ENCODE measurements at regions not wholly inside any gene's neighbourhood (a gene's known extent, or its start where the extent isn't known, plus 50 kb on each side); places are given as distances from the start of the nearest gene placed in this dataset.

DNA sequence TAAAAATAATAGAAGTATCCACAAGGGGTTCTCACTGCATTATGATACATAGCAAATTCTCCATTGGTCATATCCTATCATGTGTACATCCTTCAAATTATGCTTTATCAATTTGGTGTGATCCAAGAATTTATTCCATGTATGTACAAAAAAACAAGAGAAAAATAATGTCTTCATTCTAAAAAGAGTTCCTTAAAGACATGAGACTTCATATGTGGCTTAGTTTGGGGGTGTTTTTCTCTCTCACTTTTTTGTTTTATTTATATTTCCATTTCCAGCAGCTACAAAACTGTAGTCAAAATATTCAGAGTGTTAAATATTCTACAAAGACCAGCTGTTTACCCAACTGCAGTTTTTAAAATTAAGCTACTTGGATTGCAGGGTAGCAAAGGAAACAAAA is 972.0 kb downstream of the DTWD2 start:
- TF ChIP-seq, protein P1, sequence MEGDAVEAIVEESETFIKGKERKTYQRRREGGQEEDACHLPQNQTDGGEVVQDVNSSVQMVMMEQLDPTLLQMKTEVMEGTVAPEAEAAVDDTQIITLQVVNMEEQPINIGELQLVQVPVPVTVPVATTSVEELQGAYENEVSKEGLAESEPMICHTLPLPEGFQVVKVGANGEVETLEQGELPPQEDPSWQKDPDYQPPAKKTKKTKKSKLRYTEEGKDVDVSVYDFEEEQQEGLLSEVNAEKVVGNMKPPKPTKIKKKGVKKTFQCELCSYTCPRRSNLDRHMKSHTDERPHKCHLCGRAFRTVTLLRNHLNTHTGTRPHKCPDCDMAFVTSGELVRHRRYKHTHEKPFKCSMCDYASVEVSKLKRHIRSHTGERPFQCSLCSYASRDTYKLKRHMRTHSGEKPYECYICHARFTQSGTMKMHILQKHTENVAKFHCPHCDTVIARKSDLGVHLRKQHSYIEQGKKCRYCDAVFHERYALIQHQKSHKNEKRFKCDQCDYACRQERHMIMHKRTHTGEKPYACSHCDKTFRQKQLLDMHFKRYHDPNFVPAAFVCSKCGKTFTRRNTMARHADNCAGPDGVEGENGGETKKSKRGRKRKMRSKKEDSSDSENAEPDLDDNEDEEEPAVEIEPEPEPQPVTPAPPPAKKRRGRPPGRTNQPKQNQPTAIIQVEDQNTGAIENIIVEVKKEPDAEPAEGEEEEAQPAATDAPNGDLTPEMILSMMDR (IDR thresholded peaks at IDR 0.05; ENCODE audit: low read depth, low read length) = no peak
- no peak overlapping the region for H3K4me3 ChIP-seq (ENCODE audit: low read depth, low read length)

DNA sequence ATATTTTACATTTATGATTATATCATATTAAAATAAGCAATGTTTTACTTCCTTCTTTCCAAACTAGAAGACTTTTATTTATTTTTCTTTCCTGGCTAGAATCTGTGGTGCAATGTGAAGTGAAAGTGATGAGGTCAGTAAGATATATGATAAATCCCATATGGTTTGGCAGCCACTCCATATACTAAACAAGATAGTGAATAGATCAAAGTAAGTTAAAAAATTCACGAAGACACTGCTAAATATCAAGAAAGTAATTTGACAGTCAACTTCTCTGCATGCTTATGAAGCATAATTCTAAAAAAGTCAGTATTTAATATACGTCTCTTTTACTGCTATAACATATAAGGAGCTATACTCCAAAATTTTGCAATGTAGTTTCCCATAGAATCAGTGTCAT is 972.8 kb downstream of the DTWD2 start:
- H3K4me3 ChIP-seq (ENCODE audit: low read depth, low read length) = no peak overlapping the region
- TF ChIP-seq, protein P1 (IDR thresholded peaks at IDR 0.05; ENCODE audit: low read depth, low read length) = no peak

DNA sequence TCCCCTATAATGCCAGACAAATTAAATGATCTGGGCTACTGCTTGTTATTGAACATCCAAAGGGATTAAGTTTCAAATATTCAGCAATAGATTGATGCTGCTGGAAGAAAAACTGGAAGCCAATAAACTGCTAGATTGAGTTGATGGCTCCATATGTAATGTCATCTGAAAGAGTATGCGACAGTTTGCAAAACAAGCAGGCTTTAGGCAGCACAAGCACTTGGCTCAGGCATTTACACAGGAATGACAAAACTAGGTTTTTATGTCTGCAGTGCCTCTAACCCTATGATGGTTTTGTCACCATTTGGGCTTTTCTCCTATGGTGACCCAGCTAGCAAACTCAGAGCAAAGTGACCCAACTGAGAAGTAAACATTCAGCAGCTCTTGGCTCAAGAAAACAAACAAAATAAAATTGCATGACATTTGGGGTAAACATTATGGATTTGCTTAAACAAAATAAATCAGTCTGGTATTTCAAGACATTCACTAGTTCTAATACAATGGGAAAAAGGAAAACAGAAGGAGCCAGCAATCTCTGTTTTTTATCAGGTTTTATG is 978.5 kb downstream of the DTWD2 start:
- H3K4me3 ChIP-seq (ENCODE audit: low read depth, low read length) = no peak overlapping the region
- TF ChIP-seq, protein P1 (IDR thresholded peaks at IDR 0.05; ENCODE audit: low read depth, low read length) = no peak

DNA sequence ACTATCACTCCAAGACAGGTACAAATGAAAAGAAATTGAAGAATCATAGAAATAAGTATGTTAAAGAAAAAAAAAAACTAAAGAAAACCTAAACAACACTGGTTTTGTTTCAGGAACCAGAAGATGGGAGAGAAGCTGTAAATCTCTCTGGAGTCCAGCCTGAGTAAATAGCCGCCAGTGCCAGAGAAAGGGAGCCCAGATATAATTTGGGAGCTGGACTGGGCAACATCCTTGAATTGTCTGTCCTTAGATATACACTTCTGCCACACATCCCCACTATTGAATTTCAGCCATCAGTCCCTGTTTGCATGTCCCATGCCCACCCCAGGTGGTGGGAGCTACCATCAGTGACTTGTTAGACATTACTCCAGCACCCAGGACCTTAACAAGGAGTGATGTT is 979.6 kb downstream of the DTWD2 start:
- H3K4me3 ChIP-seq (ENCODE audit: low read depth, low read length) = no peak overlapping the region
- TF ChIP-seq, protein P1 (IDR thresholded peaks at IDR 0.05; ENCODE audit: low read depth, low read length) = no peak

DNA sequence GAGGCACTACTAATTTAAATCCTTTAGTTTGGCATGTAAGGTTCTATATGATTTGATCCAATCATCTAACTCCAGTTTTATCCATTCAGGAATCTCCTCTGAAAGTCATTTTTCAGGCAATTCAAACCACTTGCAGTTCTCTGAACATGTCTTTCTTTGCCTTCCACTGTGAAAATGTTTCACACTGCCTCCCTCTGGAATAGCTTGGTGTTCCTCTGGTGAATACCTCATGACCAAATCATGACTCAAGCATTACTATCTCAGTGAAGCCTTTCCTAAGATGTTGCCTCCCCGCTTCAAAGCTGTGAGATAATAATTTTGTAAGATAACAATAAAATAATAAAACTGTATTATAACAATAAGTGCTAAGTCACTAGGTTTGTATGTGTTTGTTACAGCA is 981.1 kb downstream of the DTWD2 start:
- no peak overlapping the region for H3K4me3 ChIP-seq (ENCODE audit: low read depth, low read length)
- TF ChIP-seq, protein P1 (IDR thresholded peaks at IDR 0.05; ENCODE audit: low read depth, low read length) = no peak

DNA sequence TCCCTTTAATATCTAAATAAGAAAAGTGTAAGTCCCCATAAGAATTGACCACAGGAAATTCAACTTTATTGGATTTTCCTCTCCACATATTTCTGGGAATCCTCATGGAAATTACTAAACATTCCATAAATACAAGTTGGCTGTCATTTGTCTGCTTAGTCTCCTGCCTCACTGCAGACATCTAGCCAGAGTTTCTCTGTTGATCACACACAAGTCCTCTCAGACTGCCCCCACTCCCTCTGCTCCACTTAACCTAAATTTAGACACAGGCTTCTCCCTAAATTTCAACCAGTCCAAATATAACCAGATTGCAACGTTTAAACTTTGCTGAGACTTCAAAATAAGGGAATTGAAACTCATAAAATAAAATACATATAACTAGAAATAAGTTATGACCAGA is 982.1 kb downstream of the DTWD2 start:
- TF ChIP-seq, protein P1 (IDR thresholded peaks at IDR 0.05; ENCODE audit: low read depth, low read length) = no peak

DNA sequence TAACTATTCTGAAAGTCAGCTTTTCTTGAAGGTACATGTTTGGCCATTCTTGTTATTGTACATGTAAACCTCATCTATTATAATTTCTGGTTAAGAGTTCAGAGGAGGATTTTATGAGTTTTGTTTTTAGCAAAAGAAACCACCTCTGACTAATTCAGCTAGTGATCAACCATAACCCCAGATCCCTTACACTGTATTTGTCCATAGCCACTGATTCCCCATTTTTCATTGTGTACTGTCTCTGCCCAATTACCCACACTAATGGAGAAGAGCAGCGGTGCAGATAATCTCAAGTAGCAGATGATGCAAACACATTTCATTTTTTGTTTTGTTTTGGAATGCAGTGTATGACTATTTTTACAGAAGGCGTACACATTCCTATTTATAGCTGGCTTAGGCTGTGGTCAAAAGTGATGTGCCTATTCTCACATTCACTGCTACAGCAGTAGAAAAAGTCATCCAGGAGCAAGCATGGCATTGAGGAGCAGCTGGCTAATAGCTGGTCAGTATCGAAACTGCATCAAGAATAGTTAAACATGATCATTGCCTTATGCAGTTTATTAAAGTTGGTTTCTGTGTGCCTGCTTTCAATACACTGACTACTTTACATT is 988.3 kb downstream of the DTWD2 start:
- H3K4me3 ChIP-seq (ENCODE audit: low read depth, low read length) = no peak overlapping the region
- TF ChIP-seq, protein P1 (IDR thresholded peaks at IDR 0.05; ENCODE audit: low read depth, low read length) = no peak

More for the DNA sequence above, 982.1 kb downstream of the DTWD2 start:
- no peak overlapping the region for H3K4me3 ChIP-seq (ENCODE audit: low read depth, low read length)

Measured in WI38 (cell line).